ENCODE measurements at regions not wholly inside any gene's neighbourhood (a gene's known extent, or its start where the extent isn't known, plus 50 kb on each side); places are given as distances from the start of the nearest gene placed in this dataset.

- Histone ChIP-seq H3K4me1 (ENCODE audit: insufficient read depth, low read length) (peaks cover 24% of the 10 kb centered on the region), H3K9ac (ENCODE audit: low read depth, low read length) (no peak overlapping the region), H3K27me3 (ENCODE audit: insufficient read depth, low read length) (peaks cover 21% of the 10 kb centered on the region; the same call in 1 of the 2 replicates), H3K9me3 (ENCODE audit: insufficient read depth, low read depth, low read length) (no peaks in the 10 kb centered on the region), H3K36me3 (ENCODE audit: insufficient read depth, low read length) (no peaks in the 10 kb centered on the region), H3K27ac (ENCODE audit: low read depth, low read length) (no peak overlapping the region), H3K4me3 (ENCODE audit: low read length) (no peak overlapping the region)
- 54% methylated on average over 9 of the region's 9 CpGs for WGBS
Measured at GRCh38 chr20:23203951-23204730, 118.0 kb upstream of the CD93 start.

GRCh38 chr20:23203310-23203709 lies 117.2 kb upstream of the CD93 start:
- no peak overlapping the region for H3K9ac ChIP-seq (ENCODE audit: low read depth, low read length)
- 90% methylated on average over 2 of the region's 2 CpGs for WGBS
- no peak overlapping the region for H3K27ac ChIP-seq (ENCODE audit: low read depth, low read length)

GRCh38 chr20:23201658-23202057 lies 115.5 kb upstream of the CD93 start:
- peaks cover 24% of the 10 kb centered on the region for H3K4me1 ChIP-seq (ENCODE audit: insufficient read depth, low read length)
- no peak overlapping the region for H3K4me3 ChIP-seq (ENCODE audit: low read length)
- 91% methylated on average over 6 of the region's 6 CpGs for WGBS
- H3K9ac ChIP-seq (ENCODE audit: low read depth, low read length): no peak overlapping the region
- H3K36me3 ChIP-seq (ENCODE audit: insufficient read depth, low read length): no peaks in the 10 kb centered on the region
- H3K27me3 ChIP-seq (ENCODE audit: insufficient read depth, low read length): peaks cover 20% of the 10 kb centered on the region; the same call in 1 of the 2 replicates
- H3K27ac ChIP-seq (ENCODE audit: low read depth, low read length): no peak overlapping the region
- H3K9me3 ChIP-seq (ENCODE audit: insufficient read depth, low read depth, low read length): no peaks in the 10 kb centered on the region

More at GRCh38 chr20:23203310-23203709, 117.2 kb upstream of the CD93 start:
- Histone ChIP-seq H3K36me3 (ENCODE audit: insufficient read depth, low read length) (no peaks in the 10 kb centered on the region), H3K9me3 (ENCODE audit: insufficient read depth, low read depth, low read length) (no peaks in the 10 kb centered on the region), H3K27me3 (ENCODE audit: insufficient read depth, low read length) (peaks cover 21% of the 10 kb centered on the region; the same call in 1 of the 2 replicates), H3K4me3 (ENCODE audit: low read length) (no peak overlapping the region), H3K4me1 (ENCODE audit: insufficient read depth, low read length) (peaks cover 24% of the 10 kb centered on the region)

DNA sequence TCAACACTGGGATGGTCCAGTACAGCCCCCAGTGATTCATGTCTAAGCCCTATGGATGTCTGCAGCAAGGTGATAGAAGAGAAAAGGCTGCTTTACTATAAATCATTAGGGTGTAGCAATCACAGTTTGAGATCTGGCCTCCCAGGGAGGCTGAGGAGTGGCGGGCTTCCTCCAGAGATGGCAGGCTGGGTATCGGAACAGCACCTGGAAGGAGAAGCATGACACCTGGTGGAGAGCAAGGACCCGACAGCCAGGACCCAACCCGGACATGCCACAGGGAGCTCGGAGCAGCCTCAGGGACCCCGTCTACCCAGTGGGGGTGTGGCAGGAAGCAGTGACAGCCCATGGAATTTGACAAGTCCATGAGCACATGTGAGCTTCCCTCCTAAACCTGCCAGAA lies 114.8 kb upstream of the CD93 start:
- H3K27me3 ChIP-seq (ENCODE audit: insufficient read depth, low read length): peaks cover 13% of the 10 kb centered on the region; the same call in 1 of the 2 replicates
- no peak overlapping the region for H3K9ac ChIP-seq (ENCODE audit: low read depth, low read length)
- H3K4me1 ChIP-seq (ENCODE audit: insufficient read depth, low read length): peaks cover 21% of the 10 kb centered on the region
- H3K4me3 ChIP-seq (ENCODE audit: low read length): no peak overlapping the region
- no peaks in the 10 kb centered on the region for H3K9me3 ChIP-seq (ENCODE audit: insufficient read depth, low read depth, low read length)
- 31% methylated on average over 6 of the region's 6 CpGs for WGBS
- H3K27ac ChIP-seq (ENCODE audit: low read depth, low read length): no peak overlapping the region
- H3K36me3 ChIP-seq (ENCODE audit: insufficient read depth, low read length): no peaks in the 10 kb centered on the region

DNA sequence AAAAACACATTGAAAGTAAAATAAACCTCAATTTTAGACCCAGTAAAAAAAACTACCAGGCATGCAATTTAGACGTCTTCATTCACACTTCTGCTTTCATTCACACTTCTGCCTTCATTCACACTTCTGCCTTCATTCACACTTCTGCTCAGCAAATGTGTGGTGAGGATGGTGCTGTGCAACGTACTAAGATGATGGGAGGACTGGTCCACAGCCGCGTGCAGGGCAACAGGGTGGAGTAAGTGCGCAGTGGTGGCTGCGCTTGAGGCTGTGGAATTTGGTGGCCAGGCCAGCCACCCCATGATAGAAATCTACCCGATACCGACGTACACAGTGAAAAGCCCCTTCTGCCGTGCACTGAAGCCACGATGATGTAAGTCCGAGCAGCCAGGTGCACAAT lies 114.3 kb upstream of the CD93 start:
- 93% methylated on average over 12 of the region's 12 CpGs for WGBS
- peaks cover 13% of the 10 kb centered on the region; the same call in 1 of the 2 replicates for H3K27me3 ChIP-seq (ENCODE audit: insufficient read depth, low read length)
- H3K9me3 ChIP-seq (ENCODE audit: insufficient read depth, low read depth, low read length): no peaks in the 10 kb centered on the region
- H3K4me3 ChIP-seq (ENCODE audit: low read length): no peak overlapping the region
- H3K4me1 ChIP-seq (ENCODE audit: insufficient read depth, low read length): peaks cover 16% of the 10 kb centered on the region
- H3K27ac ChIP-seq (ENCODE audit: low read depth, low read length): no peak overlapping the region
- H3K36me3 ChIP-seq (ENCODE audit: insufficient read depth, low read length): no peaks in the 10 kb centered on the region
- H3K9ac ChIP-seq (ENCODE audit: low read depth, low read length): no peak overlapping the region

- no peaks in the 10 kb centered on the region for H3K9me3 ChIP-seq (ENCODE audit: insufficient read depth, low read depth, low read length)
- peaks cover 10% of the 10 kb centered on the region; the same call in 1 of the 2 replicates for H3K27me3 ChIP-seq (ENCODE audit: insufficient read depth, low read length)
- peaks cover 5% of the 10 kb centered on the region for H3K4me1 ChIP-seq (ENCODE audit: insufficient read depth, low read length)
- 98% methylated on average over 3 of the region's 3 CpGs for WGBS
- no peak overlapping the region for H3K9ac ChIP-seq (ENCODE audit: low read depth, low read length)
- no peak overlapping the region for H3K4me3 ChIP-seq (ENCODE audit: low read length)
- H3K36me3 ChIP-seq (ENCODE audit: insufficient read depth, low read length): no peaks in the 10 kb centered on the region
- no peak overlapping the region for H3K27ac ChIP-seq (ENCODE audit: low read depth, low read length)
Measured at GRCh38 chr20:23199356-23199755, 113.2 kb upstream of the CD93 start.

GRCh38 chr20:23198815-23199214 lies 112.7 kb upstream of the CD93 start:
- H3K36me3 ChIP-seq (ENCODE audit: insufficient read depth, low read length): no peaks in the 10 kb centered on the region
- H3K27me3 ChIP-seq (ENCODE audit: insufficient read depth, low read length): peaks cover 5% of the 10 kb centered on the region; the same call in 1 of the 2 replicates
- H3K4me1 ChIP-seq (ENCODE audit: insufficient read depth, low read length): no peaks in the 10 kb centered on the region
- no peak overlapping the region for H3K27ac ChIP-seq (ENCODE audit: low read depth, low read length)
- no peaks in the 10 kb centered on the region for H3K9me3 ChIP-seq (ENCODE audit: insufficient read depth, low read depth, low read length)
- H3K9ac ChIP-seq (ENCODE audit: low read depth, low read length): no peak overlapping the region
- no peak overlapping the region for H3K4me3 ChIP-seq (ENCODE audit: low read length)

DNA sequence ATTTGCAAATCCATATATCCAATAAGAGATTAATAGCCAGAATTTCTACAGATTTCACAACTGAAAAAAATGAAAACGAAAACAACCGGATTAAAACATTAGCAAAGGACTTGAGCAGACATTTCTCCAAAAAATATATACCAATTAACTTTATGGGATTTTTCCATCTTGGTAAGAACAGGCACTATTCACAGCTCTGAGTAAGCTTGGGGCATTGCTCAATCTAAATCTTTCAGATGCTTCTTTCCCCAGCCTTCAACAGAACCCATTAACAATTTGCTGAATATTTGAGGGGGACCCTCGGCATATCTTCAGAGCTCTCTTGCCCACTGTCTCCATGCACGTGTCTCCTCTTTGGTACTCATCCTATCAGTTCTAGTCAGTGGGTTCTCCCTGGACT lies 111.7 kb upstream of the CD93 start:
- H3K9me3 ChIP-seq (ENCODE audit: insufficient read depth, low read depth, low read length): no peaks in the 10 kb centered on the region
- WGBS: 87% methylated on average over 4 of the region's 4 CpGs
- H3K4me3 ChIP-seq (ENCODE audit: low read length): no peak overlapping the region
- no peak overlapping the region for H3K9ac ChIP-seq (ENCODE audit: low read depth, low read length)
- H3K27me3 ChIP-seq (ENCODE audit: insufficient read depth, low read length): 0 out of 2 replicates have a peak, but pooled peaks cover 3% of the 10 kb centered on the region
- H3K27ac ChIP-seq (ENCODE audit: low read depth, low read length): no peak overlapping the region
- H3K4me1 ChIP-seq (ENCODE audit: insufficient read depth, low read length): no peaks in the 10 kb centered on the region
- H3K36me3 ChIP-seq (ENCODE audit: insufficient read depth, low read length): no peaks in the 10 kb centered on the region

DNA sequence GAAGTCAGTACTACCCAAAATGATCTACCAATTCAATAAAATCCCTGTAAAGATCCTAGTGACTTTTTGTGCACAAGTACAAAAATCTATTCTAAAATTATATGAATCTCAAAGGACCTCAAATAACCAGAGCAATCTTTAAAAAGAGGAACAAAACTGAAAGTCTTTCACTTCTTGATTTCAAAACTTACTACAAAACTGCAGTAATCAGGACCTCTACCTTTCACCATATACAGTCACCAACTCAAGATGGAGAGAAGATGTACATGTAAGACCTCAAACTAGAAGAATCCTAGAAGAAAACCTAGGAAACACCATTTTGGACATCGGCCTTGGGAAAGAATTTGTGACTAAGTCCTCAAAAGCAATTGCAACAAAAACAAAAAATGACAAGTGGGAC lies 109.5 kb upstream of the CD93 start:
- Histone ChIP-seq H3K27ac (ENCODE audit: low read depth, low read length) (no peak overlapping the region), H3K9ac (ENCODE audit: low read depth, low read length) (no peak overlapping the region), H3K27me3 (ENCODE audit: insufficient read depth, low read length) (no peaks in the 10 kb centered on the region), H3K4me3 (ENCODE audit: low read length) (no peak overlapping the region), H3K4me1 (ENCODE audit: insufficient read depth, low read length) (no peaks in the 10 kb centered on the region), H3K9me3 (ENCODE audit: insufficient read depth, low read depth, low read length) (no peaks in the 10 kb centered on the region), H3K36me3 (ENCODE audit: insufficient read depth, low read length) (no peaks in the 10 kb centered on the region)
- 95% methylated on average over 1 of the region's 1 CpG for WGBS

- H3K27me3 ChIP-seq (ENCODE audit: insufficient read depth, low read length): no peaks in the 10 kb centered on the region
- 90% methylated on average over 4 of the region's 5 CpGs for WGBS
- no peaks in the 10 kb centered on the region for H3K36me3 ChIP-seq (ENCODE audit: insufficient read depth, low read length)
- H3K9ac ChIP-seq (ENCODE audit: low read depth, low read length): no peak overlapping the region
- H3K4me3 ChIP-seq (ENCODE audit: low read length): no peak overlapping the region
- no peaks in the 10 kb centered on the region for H3K9me3 ChIP-seq (ENCODE audit: insufficient read depth, low read depth, low read length)
- no peaks in the 10 kb centered on the region for H3K4me1 ChIP-seq (ENCODE audit: insufficient read depth, low read length)
- no peak overlapping the region for H3K27ac ChIP-seq (ENCODE audit: low read depth, low read length)
Measured at GRCh38 chr20:23193801-23194384, 107.8 kb upstream of the CD93 start.

GRCh38 chr20:23192469-23192868 lies 106.3 kb upstream of the CD93 start:
- Histone ChIP-seq H3K27me3 (ENCODE audit: insufficient read depth, low read length) (no peaks in the 10 kb centered on the region), H3K36me3 (ENCODE audit: insufficient read depth, low read length) (no peaks in the 10 kb centered on the region), H3K4me1 (ENCODE audit: insufficient read depth, low read length) (no peaks in the 10 kb centered on the region), H3K4me3 (ENCODE audit: low read length) (no peak overlapping the region), H3K9me3 (ENCODE audit: insufficient read depth, low read depth, low read length) (no peaks in the 10 kb centered on the region), H3K27ac (ENCODE audit: low read depth, low read length) (no peak overlapping the region), H3K9ac (ENCODE audit: low read depth, low read length) (no peak overlapping the region)
- WGBS: 93% methylated on average over 3 of the region's 3 CpGs
